Muscle of leg (tissue), 3 donors: ENCODE measurements at regions not wholly inside any gene's neighbourhood (a gene's known extent, or its start where the extent isn't known, plus 50 kb on each side); places are given as distances from the start of the nearest gene placed in this dataset.

Experiments
- DNase-seq: peaks from one replicate; pipeline ENCODE4 v3.0.0; 2013
- H3K27ac ChIP-seq: one replicate; pipeline ENCODE4 v1.5.1; 2013; ENCODE audit warnings: mild to moderate bottlenecking, low read length, control low read depth
- H3K27me3 ChIP-seq: one replicate; pipeline ENCODE4 v1.6.1; 2013; ENCODE audit warnings: low read length; ENCODE audit not compliant: control insufficient read depth, insufficient read depth
- H3K36me3 ChIP-seq: one replicate; pipeline ENCODE4 v1.6.1; 2013; ENCODE audit warnings: low read length; ENCODE audit not compliant: control insufficient read depth, insufficient read depth
- H3K4me1 ChIP-seq: one replicate; pipeline ENCODE4 v1.6.1; 2013; ENCODE audit warnings: low read length; ENCODE audit not compliant: control insufficient read depth, insufficient read depth
- H3K4me3 ChIP-seq: one replicate; pipeline ENCODE4 v1.5.1; 2013; ENCODE audit warnings: low read length, control low read depth
- H3K9me3 ChIP-seq: replicated peaks from 2 replicates; pipeline ENCODE4 v1.6.1; 2013; ENCODE audit warnings: low read depth, low read length; ENCODE audit not compliant: control insufficient read depth
- WGBS: methylation state at CpG from one replicate; pipeline ENCODE4 v1.1.5; 2013; ENCODE audit warnings: missing lambda C conversion rate; ENCODE audit not compliant: insufficient coverage; 5-methylcytosine and 5-hydroxymethylcytosine counted together

GRCh38 chr12:18922851-18923250 lies 184.9 kb downstream of the CAPZA3 start:
- no peak for DNase-seq
- no peak overlapping the region for H3K27ac ChIP-seq
- 52% methylated on average over 4 of the region's 4 CpGs for WGBS
- no peaks in the 10 kb centered on the region for H3K9me3 ChIP-seq
- H3K27me3 ChIP-seq = no peaks in the 10 kb centered on the region
- H3K4me3 ChIP-seq = no peak overlapping the region
- H3K36me3 ChIP-seq = no peaks in the 10 kb centered on the region
- peaks cover 2% of the 10 kb centered on the region for H3K4me1 ChIP-seq

GRCh38 chr12:18923721-18924120 lies 185.8 kb downstream of the CAPZA3 start:
- Histone ChIP-seq H3K4me1 (peaks cover 2% of the 10 kb centered on the region), H3K36me3 (no peaks in the 10 kb centered on the region), H3K27me3 (no peaks in the 10 kb centered on the region), H3K27ac (no peak overlapping the region), H3K4me3 (no peak overlapping the region), H3K9me3 (no peaks in the 10 kb centered on the region)
- 80% methylated on average over 1 of the region's 3 CpGs for WGBS
- DNase-seq = no peak

GRCh38 chr12:18926188-18926587 lies 188.3 kb downstream of the CAPZA3 start:
- DNase-seq = no peak
- no peaks in the 10 kb centered on the region for H3K27me3 ChIP-seq
- H3K27ac ChIP-seq = no peak overlapping the region
- H3K9me3 ChIP-seq = no peaks in the 10 kb centered on the region
- no peak overlapping the region for H3K4me3 ChIP-seq
- peaks cover 2% of the 10 kb centered on the region for H3K4me1 ChIP-seq
- H3K36me3 ChIP-seq = no peaks in the 10 kb centered on the region
- 86% methylated on average over 1 of the region's 7 CpGs for WGBS

DNA sequence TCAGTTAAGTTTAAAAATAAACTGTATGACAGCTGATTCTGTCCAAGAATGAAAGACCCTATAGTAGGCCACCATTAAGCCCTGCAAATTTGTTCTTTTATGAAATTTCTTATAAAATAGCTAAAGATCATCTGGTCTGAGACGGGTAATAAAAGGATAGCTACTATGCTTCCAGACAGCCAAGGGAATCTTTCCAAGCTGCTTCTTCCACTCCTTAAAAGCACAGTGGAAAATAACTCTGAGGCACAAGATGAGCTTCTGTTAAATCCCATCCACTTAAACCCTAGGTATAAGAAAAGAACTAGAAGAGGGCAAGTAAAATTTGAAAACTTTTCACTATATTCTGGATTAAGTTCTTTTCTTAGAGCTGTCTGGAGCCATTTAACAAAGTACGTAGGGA lies 194.3 kb downstream of the CAPZA3 start:
- Histone ChIP-seq H3K36me3 (no peaks in the 10 kb centered on the region), H3K9me3 (no peaks in the 10 kb centered on the region), H3K4me3 (no peak overlapping the region), H3K27ac (no peak overlapping the region), H3K27me3 (no peaks in the 10 kb centered on the region), H3K4me1 (no peaks in the 10 kb centered on the region)
- no CpG with 5 or more reads among the region's 2 CpGs for WGBS
- DNase-seq = peak; percentile 90

- no peaks in the 10 kb centered on the region for H3K36me3 ChIP-seq
- H3K4me3 ChIP-seq = no peak overlapping the region
- no peak overlapping the region for H3K27ac ChIP-seq
- no peaks in the 10 kb centered on the region for H3K27me3 ChIP-seq
- no CpG with 5 or more reads among the region's 2 CpGs for WGBS
- no peaks in the 10 kb centered on the region for H3K9me3 ChIP-seq
- no peaks in the 10 kb centered on the region for H3K4me1 ChIP-seq
- DNase-seq = peak; percentile 6
Observed at GRCh38 chr12:18932715-18933114, 194.8 kb downstream of the CAPZA3 start.

GRCh38 chr12:18935371-18935965 lies 194.1 kb upstream of the PLEKHA5 start:
- no peak overlapping the region for H3K4me3 ChIP-seq
- whole genome bisulfite sequencing = no CpG with 5 or more reads among the region's 1 CpG
- no peak for DNase-seq
- no peaks in the 10 kb centered on the region for H3K4me1 ChIP-seq
- no peaks in the 10 kb centered on the region for H3K36me3 ChIP-seq
- H3K27ac ChIP-seq = no peak overlapping the region
- no peaks in the 10 kb centered on the region for H3K9me3 ChIP-seq
- H3K27me3 ChIP-seq = no peaks in the 10 kb centered on the region

- Histone ChIP-seq H3K9me3 (no peaks in the 10 kb centered on the region), H3K4me3 (no peak overlapping the region), H3K27ac (no peak overlapping the region), H3K4me1 (no peaks in the 10 kb centered on the region), H3K36me3 (no peaks in the 10 kb centered on the region), H3K27me3 (no peaks in the 10 kb centered on the region)
- no CpG with 5 or more reads among the region's 1 CpG for WGBS
- DNase-seq = no peak
Observed at GRCh38 chr12:18939051-18939450, 190.5 kb upstream of the PLEKHA5 start.

GRCh38 chr12:18942669-18943068 lies 186.9 kb upstream of the PLEKHA5 start:
- no peak for DNase-seq
- H3K27me3 ChIP-seq = no peaks in the 10 kb centered on the region
- no peak overlapping the region for H3K4me3 ChIP-seq
- no peaks in the 10 kb centered on the region for H3K36me3 ChIP-seq
- no peaks in the 10 kb centered on the region for H3K9me3 ChIP-seq
- no peaks in the 10 kb centered on the region for H3K4me1 ChIP-seq
- no CpG with 5 or more reads among the region's 2 CpGs for WGBS
- H3K27ac ChIP-seq = no peak overlapping the region

- Histone ChIP-seq H3K4me1 (no peaks in the 10 kb centered on the region), H3K4me3 (no peak overlapping the region), H3K9me3 (no peaks in the 10 kb centered on the region), H3K36me3 (no peaks in the 10 kb centered on the region), H3K27ac (no peak overlapping the region), H3K27me3 (no peaks in the 10 kb centered on the region)
- 37% methylated on average over 3 of the region's 5 CpGs for WGBS
- no peak for DNase-seq
Observed at GRCh38 chr12:18943200-18943599, 186.3 kb upstream of the PLEKHA5 start.

- Histone ChIP-seq H3K4me3 (no peak overlapping the region), H3K27me3 (no peaks in the 10 kb centered on the region), H3K27ac (no peak overlapping the region), H3K36me3 (no peaks in the 10 kb centered on the region), H3K9me3 (no peaks in the 10 kb centered on the region), H3K4me1 (no peaks in the 10 kb centered on the region)
- 100% methylated on average over 1 of the region's 5 CpGs for WGBS
- DNase-seq = no peak
Observed at GRCh38 chr12:18946106-18946505, 183.4 kb upstream of the PLEKHA5 start.

DNA sequence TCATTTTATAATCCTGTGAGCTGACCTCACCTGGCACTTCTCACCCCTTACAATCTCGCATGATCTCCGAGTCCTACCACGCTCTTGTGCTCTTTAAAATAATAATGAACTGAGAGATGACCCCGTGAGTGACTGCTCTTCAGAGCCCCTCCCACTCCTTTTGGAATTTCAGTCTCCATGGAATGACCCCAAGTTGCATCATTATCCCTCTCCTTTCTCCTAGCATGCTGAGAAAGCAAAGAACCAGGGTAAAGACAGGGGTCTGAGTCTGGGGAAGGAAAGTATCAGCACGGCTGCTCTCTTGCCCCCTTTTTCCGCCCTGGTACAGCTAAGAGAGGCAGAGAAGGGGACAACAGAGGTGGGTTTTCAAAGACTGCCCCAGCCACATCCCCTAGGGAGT lies 178.3 kb upstream of the PLEKHA5 start:
- Histone ChIP-seq H3K27ac (no peak overlapping the region), H3K4me3 (no peak overlapping the region), H3K27me3 (no peaks in the 10 kb centered on the region), H3K4me1 (no peaks in the 10 kb centered on the region), H3K9me3 (no peaks in the 10 kb centered on the region), H3K36me3 (no peaks in the 10 kb centered on the region)
- WGBS = 100% methylated on average over 1 of the region's 6 CpGs
- DNase-seq = no peak
